H9 (cell line): ENCODE measurements at regions not wholly inside any gene's neighbourhood (a gene's known extent, or its start where the extent isn't known, plus 50 kb on each side); places are given as distances from the start of the nearest gene placed in this dataset.

ENCODE experiments used
- DNase-seq: peaks from one replicate; pipeline ENCODE4 v3.0.0-alpha.2; 2017
- H2AFZ ChIP-seq: one replicate; pipeline ENCODE4 v1.6.1; 2013; ENCODE audit warnings: mild to moderate bottlenecking, low read length, control low read depth, moderate library complexity
- H2AK5ac ChIP-seq: 2 replicates; pipeline ENCODE4 v1.6.1; 2013; ENCODE audit warnings: low read length, control low read depth, mixed read lengths; ENCODE audit not compliant: insufficient read length
- H2BK120ac ChIP-seq: one replicate; pipeline ENCODE4 v1.6.1; 2013; ENCODE audit warnings: low read depth, mild to moderate bottlenecking, low read length, control low read depth, inconsistent platforms; ENCODE audit not compliant: poor library complexity, severe bottlenecking
- H2BK12ac ChIP-seq: 2 replicates; pipeline ENCODE4 v1.6.1; 2013; ENCODE audit warnings: low read length, control low read depth, mixed read lengths, low read depth; ENCODE audit not compliant: insufficient read length
- H2BK15ac ChIP-seq: 2 replicates; pipeline ENCODE4 v1.6.1; 2013; ENCODE audit warnings: low read depth, low read length, control low read depth
- H2BK20ac ChIP-seq: one replicate; pipeline ENCODE4 v1.6.1; 2013; ENCODE audit warnings: low read depth, mild to moderate bottlenecking, low read length, control low read depth, inconsistent platforms; ENCODE audit not compliant: poor library complexity, severe bottlenecking
- H2BK5ac ChIP-seq: 2 replicates; pipeline ENCODE4 v1.6.1; 2013; ENCODE audit warnings: low read length, control low read depth, mixed read lengths; ENCODE audit not compliant: insufficient read length
- H3K14ac ChIP-seq: 2 replicates; pipeline ENCODE4 v1.6.1; 2013; ENCODE audit warnings: low read length, control low read depth; ENCODE audit not compliant: insufficient read depth
- H3K18ac ChIP-seq: 2 replicates; pipeline ENCODE4 v1.6.1; 2013; ENCODE audit warnings: low read depth, mild to moderate bottlenecking, mixed read lengths, low read length, control low read depth; ENCODE audit not compliant: insufficient read length
- H3K23ac ChIP-seq: 2 replicates; pipeline ENCODE4 v1.6.1; 2013; ENCODE audit warnings: low read length, control low read depth, mixed read lengths, low read depth; ENCODE audit not compliant: insufficient read length
- H3K23me2 ChIP-seq: 2 replicates; pipeline ENCODE4 v1.6.1; 2013; ENCODE audit warnings: low read depth, mild to moderate bottlenecking, mixed read lengths, low read length, control low read depth; ENCODE audit not compliant: insufficient read length, poor library complexity, severe bottlenecking
- H3K27ac ChIP-seq: 2 replicates; pipeline ENCODE4 v1.5.1; 2013; ENCODE audit warnings: low read length, control low read depth, mixed read lengths, low read depth; ENCODE audit not compliant: insufficient read length
- H3K27me3 ChIP-seq: 2 replicates; pipeline ENCODE4 v1.6.1; 2013; ENCODE audit warnings: low read length, control low read depth, inconsistent platforms; ENCODE audit not compliant: insufficient read depth
- H3K4ac ChIP-seq: 2 replicates; pipeline ENCODE4 v1.6.1; 2013; ENCODE audit warnings: low read depth, mild to moderate bottlenecking, control low read depth, inconsistent platforms, low read length, moderate library complexity
- H3K4me1 ChIP-seq: 2 replicates; pipeline ENCODE4 v1.6.1; 2013; ENCODE audit warnings: low read length, control low read depth, inconsistent platforms; ENCODE audit not compliant: insufficient read depth
- H3K4me2 ChIP-seq: 2 replicates; pipeline ENCODE4 v1.6.1; 2013; ENCODE audit warnings: low read length, control low read depth, mixed read lengths; ENCODE audit not compliant: insufficient read length, insufficient read depth
- H3K56ac ChIP-seq: 2 replicates; pipeline ENCODE4 v1.6.1; 2013; ENCODE audit warnings: low read depth, mild to moderate bottlenecking, mixed read lengths, low read length, control low read depth; ENCODE audit not compliant: insufficient read length
- H3K79me1 ChIP-seq: 2 replicates; pipeline ENCODE4 v1.6.1; 2013; ENCODE audit warnings: low read depth, mild to moderate bottlenecking, moderate library complexity, low read length, control low read depth, inconsistent platforms; ENCODE audit not compliant: insufficient read depth, poor library complexity, severe bottlenecking
- H3K79me2 ChIP-seq: 2 replicates; pipeline ENCODE4 v1.6.1; 2013; ENCODE audit warnings: low read length, control low read depth, inconsistent platforms; ENCODE audit not compliant: insufficient read depth
- H3K9ac ChIP-seq: 2 replicates; pipeline ENCODE4 v1.6.1; 2013; ENCODE audit warnings: low read length, control low read depth, mixed read lengths; ENCODE audit not compliant: insufficient read length; ENCODE audit errors: extremely low read depth
- H3K9me3 ChIP-seq: one replicate; pipeline ENCODE4 v1.6.1; 2013; ENCODE audit warnings: low read depth, low read length, inconsistent platforms; ENCODE audit not compliant: control insufficient read depth
- H3T11ph ChIP-seq: one replicate; pipeline ENCODE4 v1.6.1; 2013; ENCODE audit warnings: mild to moderate bottlenecking, low read length, control low read depth, inconsistent platforms
- H4K20me1 ChIP-seq: one replicate; pipeline ENCODE4 v1.6.1; 2013; ENCODE audit not compliant: control insufficient read depth, insufficient read length, insufficient read depth
- H4K5ac ChIP-seq: 2 replicates; pipeline ENCODE4 v1.6.1; 2013; ENCODE audit warnings: low read depth, mild to moderate bottlenecking, mixed read lengths, low read length, control low read depth; ENCODE audit not compliant: insufficient read length
- H4K8ac ChIP-seq: replicated peaks from 2 replicates; pipeline ENCODE4 v1.6.1; 2013; ENCODE audit warnings: low read length, control low read depth, mixed read lengths, low read depth; ENCODE audit not compliant: insufficient read length
- H4K91ac ChIP-seq: 2 replicates; pipeline ENCODE4 v1.6.1; 2013; ENCODE audit warnings: low read depth, mild to moderate bottlenecking, moderate library complexity, mixed read lengths, low read length, control low read depth; ENCODE audit not compliant: insufficient read length
- H3K27ac Mint-ChIP-seq, 3 experiments: 2 replicates in 2 of 3; 3 replicates in 1 of 3; pipeline ENCODE4 v1.8.0; 2020 to 2021; ENCODE audit warnings: mixed read lengths in 3 of 3, mild to moderate bottlenecking in 1 of 3, moderate library complexity in 1 of 3
- H3K27me3 Mint-ChIP-seq: 2 replicates; pipeline ENCODE4 v1.8.0; 2021; ENCODE audit warnings: low read depth, mild to moderate bottlenecking, moderate library complexity, mixed read lengths
- H3K36me3 Mint-ChIP-seq, 3 experiments: 2 replicates in 2 of 3; 3 replicates in 1 of 3; pipeline ENCODE4 v1.8.0; 2020 to 2021; ENCODE audit warnings: low read depth in 3 of 3, mixed read lengths in 3 of 3; ENCODE audit not compliant: insufficient read depth in 1 of 3
- H3K4me1 Mint-ChIP-seq, 2 experiments: 2 replicates each; pipeline ENCODE4 v1.8.0; 2020; ENCODE audit warnings: mixed read lengths in 2 of 2
- H3K4me3 Mint-ChIP-seq, 2 experiments: 2 replicates in 1 of 2; 3 replicates in 1 of 2; pipeline ENCODE4 v1.8.0; 2020 to 2021; ENCODE audit warnings: mild to moderate bottlenecking in 2 of 2, mixed read lengths in 2 of 2, moderate library complexity in 1 of 2
- H3K9me3 Mint-ChIP-seq, 2 experiments: 2 replicates in 1 of 2; 3 replicates in 1 of 2; pipeline ENCODE4 v1.8.0; 2020; ENCODE audit warnings: mild to moderate bottlenecking in 2 of 2, mixed read lengths in 2 of 2, moderate library complexity in 1 of 2
- WGBS: extraction: QIAGEN DNeasy Blood & Tissue Kit; methylation state at CpG from one replicate; pipeline ENCODE4 v1.1.7; 2013; ENCODE audit warnings: missing lambda C conversion rate, low lambda C conversion rate, mixed read lengths; ENCODE audit not compliant: insufficient read length; ENCODE audit errors: extremely low coverage; 5-methylcytosine and 5-hydroxymethylcytosine counted together
- TF ChIP-seq, protein P1 (sequence below): fragments of 200-600 bp; sonication (generic); conservative IDR thresholded peaks from 3 replicates; pipeline ENCODE4 v1.8.0; 2021; ENCODE audit warnings: antibody characterized with exemption, mild to moderate bottlenecking

DNA sequence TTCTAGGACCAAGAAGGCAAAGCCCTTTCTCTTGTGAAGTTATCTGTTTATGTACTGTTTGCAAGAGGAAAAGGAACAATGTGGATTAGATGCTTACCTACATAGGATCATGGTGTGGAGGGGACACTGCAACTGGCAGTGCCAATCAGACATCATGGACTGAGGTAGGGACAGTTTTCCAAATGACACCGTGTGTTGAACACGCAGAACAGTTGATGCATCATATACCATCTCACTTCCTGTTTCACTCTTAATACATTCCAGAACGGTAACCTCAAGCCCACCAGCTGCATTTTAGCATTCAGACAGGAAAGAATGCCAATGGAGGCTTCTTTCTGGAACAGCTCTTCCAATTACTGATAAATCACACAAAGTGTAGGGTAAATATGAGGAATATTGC, 397.7 kb upstream of the LMCD1 start:
- Histone ChIP-seq H3K4me2 (no peak overlapping the region), H4K8ac (no peak overlapping the region), H3K9me3 (no peaks in the 10 kb centered on the region), H3K27me3 (no peaks in the 10 kb centered on the region), H3K18ac (no peak overlapping the region), H3K23me2 (no peaks in the 10 kb centered on the region), H4K20me1 (no peaks in the 10 kb centered on the region), H4K91ac (no peak overlapping the region), H3K79me2 (no peaks in the 10 kb centered on the region), H3K56ac (no peak overlapping the region), H2AK5ac (no peak overlapping the region), H3K9ac (no peak overlapping the region), H2BK15ac (0 out of 2 replicates have a peak overlapping the region, but pooled peaks have one; percentile 89), H2BK120ac (no peak overlapping the region), H3K14ac (no peak overlapping the region), H2BK12ac (no peak overlapping the region), H2BK5ac (no peak overlapping the region), H2BK20ac (no peak overlapping the region), H3T11ph (no peak overlapping the region), H3K23ac (peak overlapping the region; percentile 95), H4K5ac (no peak overlapping the region), H3K4me1 (no peaks in the 10 kb centered on the region), H3K27ac (no peak overlapping the region), H3K79me1 (no peaks in the 10 kb centered on the region), H2AFZ (no peak overlapping the region), H3K4ac (no peak overlapping the region)
- no peak for DNase-seq
- Mint-ChIP-seq H3K36me3 (no peaks in the 10 kb centered on the region; a peak in 2 of 7 replicates), H3K4me1 (peaks cover 6% of the 10 kb centered on the region in 2 experiments), H3K27ac (no peak overlapping the region), H3K4me3 (no peak overlapping the region), H3K27me3 (no peaks in the 10 kb centered on the region), H3K9me3 (no peaks in the 10 kb centered on the region; a peak in 1 of 5 replicates)
- TF ChIP-seq, protein P1, sequence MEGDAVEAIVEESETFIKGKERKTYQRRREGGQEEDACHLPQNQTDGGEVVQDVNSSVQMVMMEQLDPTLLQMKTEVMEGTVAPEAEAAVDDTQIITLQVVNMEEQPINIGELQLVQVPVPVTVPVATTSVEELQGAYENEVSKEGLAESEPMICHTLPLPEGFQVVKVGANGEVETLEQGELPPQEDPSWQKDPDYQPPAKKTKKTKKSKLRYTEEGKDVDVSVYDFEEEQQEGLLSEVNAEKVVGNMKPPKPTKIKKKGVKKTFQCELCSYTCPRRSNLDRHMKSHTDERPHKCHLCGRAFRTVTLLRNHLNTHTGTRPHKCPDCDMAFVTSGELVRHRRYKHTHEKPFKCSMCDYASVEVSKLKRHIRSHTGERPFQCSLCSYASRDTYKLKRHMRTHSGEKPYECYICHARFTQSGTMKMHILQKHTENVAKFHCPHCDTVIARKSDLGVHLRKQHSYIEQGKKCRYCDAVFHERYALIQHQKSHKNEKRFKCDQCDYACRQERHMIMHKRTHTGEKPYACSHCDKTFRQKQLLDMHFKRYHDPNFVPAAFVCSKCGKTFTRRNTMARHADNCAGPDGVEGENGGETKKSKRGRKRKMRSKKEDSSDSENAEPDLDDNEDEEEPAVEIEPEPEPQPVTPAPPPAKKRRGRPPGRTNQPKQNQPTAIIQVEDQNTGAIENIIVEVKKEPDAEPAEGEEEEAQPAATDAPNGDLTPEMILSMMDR: no peak
- WGBS: no CpG with 5 or more reads among the region's 3 CpGs
